H1 (cell line): ENCODE measurements at regions not wholly inside any gene's neighbourhood (a gene's known extent, or its start where the extent isn't known, plus 50 kb on each side); places are given as distances from the start of the nearest gene placed in this dataset.

Experiments used
- CTCF ChIA-PET: fragments of 300-600 bp; sonication (Branson Sonifier 250); formaldehyde crosslinking; loops from one replicate; lab custom pipeline; 2021; ENCODE audit not compliant: partially characterized antibody; lab: Charles Lee
- POLR2A ChIA-PET: fragments of 300-600 bp; sonication (Branson Sonifier 250); formaldehyde crosslinking; loops from one replicate; lab custom pipeline; 2021; ENCODE audit warnings: inconsistent platforms; ENCODE audit not compliant: partially characterized antibody; lab: Charles Lee
- DNase-seq, 2 experiments: peaks; one replicate each; pipeline versions ENCODE4 v3.0.0 to v3.0.0-alpha.2; 2010 to 2022; ENCODE audit warnings: low spot score in 2 of 2, low read depth in 1 of 2, mixed read lengths in 1 of 2
- FAIRE-seq: peaks from 2 replicates; lab custom pipeline; 2011; peaks lifted over from hg19 to GRCh38; lab: Jason Lieb, UNC
- H2AFZ ChIP-seq: 2 replicates; pipeline ENCODE4 v1.8.1; 2012; ENCODE audit warnings: low read length, inconsistent platforms
- H2AK5ac ChIP-seq: 2 replicates; pipeline ENCODE4 v1.6.1; 2013; ENCODE audit warnings: low read depth, low read length
- H2BK120ac ChIP-seq: replicated peaks from 2 replicates; pipeline ENCODE3; 2013; ENCODE audit warnings: low read depth, low read length, inconsistent platforms
- H2BK12ac ChIP-seq: 2 replicates; pipeline ENCODE4 v1.6.1; 2013; ENCODE audit warnings: low read depth, low read length
- H2BK15ac ChIP-seq: 2 replicates; pipeline ENCODE4 v1.6.1; 2013; ENCODE audit warnings: low read length
- H2BK20ac ChIP-seq: 2 replicates; pipeline ENCODE4 v1.6.1; 2013; ENCODE audit warnings: low read length
- H2BK5ac ChIP-seq: 2 replicates; pipeline ENCODE4 v1.6.1; 2013; ENCODE audit warnings: low read depth, low read length
- H3K14ac ChIP-seq: 2 replicates; pipeline ENCODE4 v1.6.1; 2013; ENCODE audit warnings: inconsistent platforms; ENCODE audit not compliant: insufficient read length
- H3K18ac ChIP-seq: 2 replicates; pipeline ENCODE4 v1.6.1; 2013; ENCODE audit warnings: low read length; ENCODE audit errors: extremely low read depth
- H3K23ac ChIP-seq: 2 replicates; pipeline ENCODE4 v1.6.1; 2013; ENCODE audit warnings: inconsistent platforms; ENCODE audit not compliant: insufficient read length
- H3K23me2 ChIP-seq: 2 replicates; pipeline ENCODE4 v1.6.1; 2013; ENCODE audit warnings: low read depth, low read length
- H3K27ac ChIP-seq: 2 replicates; pipeline ENCODE4 v1.6.1; 2011; ENCODE audit warnings: low read depth, low read length, inconsistent platforms
- H3K27me3 ChIP-seq, 4 experiments: replicated peaks in 1 of 4; 1 replicate in 1 of 4; 2 replicates in 3 of 4; pipeline versions ENCODE4 v1.6.1 to v1.8.1; 2011 to 2013; ENCODE audit warnings: low read length in 3 of 4, mild to moderate bottlenecking in 3 of 4, inconsistent platforms in 2 of 4, mixed read lengths in 2 of 4, moderate library complexity in 1 of 4; ENCODE audit not compliant: control insufficient read depth in 3 of 4, insufficient read depth in 3 of 4; ENCODE audit errors: extremely low read depth in 1 of 4
- H3K36me3 ChIP-seq, 4 experiments: 2 replicates each; pipeline versions ENCODE4 v1.6.1 to v1.8.1; 2011 to 2013; ENCODE audit warnings: mild to moderate bottlenecking in 4 of 4, low read length in 3 of 4, moderate library complexity in 2 of 4, control low read depth in 1 of 4, inconsistent platforms in 1 of 4; ENCODE audit not compliant: insufficient read depth in 4 of 4, control insufficient read depth in 2 of 4
- H3K4ac ChIP-seq: replicated peaks from 2 replicates; pipeline ENCODE3; 2013; ENCODE audit warnings: low read length, low read depth, mixed read lengths, inconsistent platforms; ENCODE audit not compliant: insufficient read length
- H3K4me1 ChIP-seq, 4 experiments: replicated peaks in 1 of 4; 1 replicate in 1 of 4; 2 replicates in 3 of 4; pipeline versions ENCODE4 v1.6.1 to v1.8.1; 2011 to 2013; ENCODE audit warnings: low read length in 3 of 4, inconsistent platforms in 2 of 4, mixed read lengths in 1 of 4; ENCODE audit not compliant: insufficient read depth in 4 of 4, control insufficient read depth in 3 of 4
- H3K4me2 ChIP-seq, 2 experiments: 2 replicates each; pipeline versions ENCODE4 v1.6.1 to v1.8.1; 2011 to 2013; ENCODE audit warnings: low read depth in 2 of 2, low read length in 2 of 2, control low read depth in 1 of 2, inconsistent platforms in 1 of 2, mild to moderate bottlenecking in 1 of 2; ENCODE audit not compliant: insufficient read depth in 1 of 2
- H3K4me3 ChIP-seq, 4 experiments: fragments of 200-600, 300-600 bp in 1 of 4; sonication (generic), shearing (Covaris generic), sonication (Bioruptor Twin) in 1 of 4; 2 replicates each; pipeline versions ENCODE4 v1.5.1 to v1.8.1; 2011 to 2016; ENCODE audit warnings: low read length in 4 of 4, low read depth in 3 of 4, control low read depth in 2 of 4, inconsistent platforms in 2 of 4, mild to moderate bottlenecking in 2 of 4, mixed read lengths in 1 of 4, moderate library complexity in 1 of 4; ENCODE audit not compliant: insufficient read depth in 2 of 4; ENCODE audit errors: extremely low read depth in 1 of 4
- H3K56ac ChIP-seq: replicated peaks from 2 replicates; pipeline ENCODE3; 2013; ENCODE audit warnings: low read depth, mild to moderate bottlenecking, mixed read lengths, low read length, inconsistent platforms; ENCODE audit not compliant: insufficient read length
- H3K79me1 ChIP-seq: 2 replicates; pipeline ENCODE4 v1.6.1; 2013; ENCODE audit warnings: low read depth, low read length, control low read depth
- H3K79me2 ChIP-seq, 2 experiments: 2 replicates each; pipeline versions ENCODE4 v1.6.1 to v1.8.1; 2012 to 2013; ENCODE audit warnings: low read length in 2 of 2, mild to moderate bottlenecking in 2 of 2, inconsistent platforms in 1 of 2; ENCODE audit not compliant: insufficient read depth in 2 of 2, control insufficient read depth in 1 of 2
- H3K9ac ChIP-seq, 4 experiments: replicated peaks in 1 of 4; 1 replicate in 1 of 4; 2 replicates in 3 of 4; pipeline versions ENCODE4 v1.6.1 to v1.8.1; 2011 to 2013; ENCODE audit warnings: low read depth in 3 of 4, low read length in 3 of 4, control low read depth in 2 of 4, mild to moderate bottlenecking in 2 of 4, moderate library complexity in 2 of 4, inconsistent platforms in 1 of 4; ENCODE audit errors: extremely low read depth in 1 of 4
- H3K9me3 ChIP-seq, 2 experiments: 2 replicates each; pipeline versions ENCODE4 v1.6.1 to v1.8.1; 2012 to 2013; ENCODE audit warnings: mild to moderate bottlenecking in 2 of 2, moderate library complexity in 2 of 2, control low read depth in 1 of 2, inconsistent platforms in 1 of 2, low read depth in 1 of 2, low read length in 1 of 2, mixed read lengths in 1 of 2; ENCODE audit not compliant: insufficient read depth in 2 of 2
- H4K20me1 ChIP-seq, 2 experiments: replicated peaks in 1 of 2; 2 replicates each; pipeline versions ENCODE3 to v1.8.1; 2011 to 2013; ENCODE audit warnings: inconsistent platforms in 2 of 2, low read length in 2 of 2, mild to moderate bottlenecking in 1 of 2; ENCODE audit not compliant: insufficient read depth in 2 of 2, control insufficient read depth in 1 of 2
- H4K5ac ChIP-seq: 2 replicates; pipeline ENCODE4 v1.6.1; 2013; ENCODE audit warnings: low read length, low read depth, mixed read lengths, inconsistent platforms; ENCODE audit not compliant: insufficient read length
- H4K8ac ChIP-seq: 2 replicates; pipeline ENCODE4 v1.8.0; 2013; ENCODE audit warnings: mild to moderate bottlenecking, moderate library complexity, low read length, inconsistent platforms; ENCODE audit not compliant: insufficient read depth; ENCODE audit errors: extremely low read depth
- H4K91ac ChIP-seq: replicated peaks from 2 replicates; pipeline ENCODE3; 2013; ENCODE audit warnings: low read length, mixed read lengths, inconsistent platforms; ENCODE audit not compliant: insufficient read length
- BRCA1 ChIP-seq: IDR thresholded peaks from 2 replicates; pipeline ENCODE4 v1.6.1; 2012; ENCODE audit warnings: low read depth, low read length, improper control_type of control experiment
- CTBP2 ChIP-seq: IDR thresholded peaks from 2 replicates; pipeline ENCODE4 v1.7.0; 2011; ENCODE audit warnings: borderline replicate concordance, mild to moderate bottlenecking, moderate library complexity, mixed read lengths, low read length; ENCODE audit not compliant: insufficient read depth, insufficient read length
- EGR1 ChIP-seq: IDR thresholded peaks from 2 replicates; pipeline ENCODE4 v1.6.1; 2011; ENCODE audit warnings: low read depth, low read length, borderline replicate concordance
- JUND ChIP-seq: IDR thresholded peaks from 2 replicates; pipeline ENCODE4 v1.6.1; 2011; ENCODE audit warnings: mild to moderate bottlenecking, improper control_type of control experiment, low read length
- KDM4A ChIP-seq: IDR thresholded peaks from one replicate; pipeline ENCODE4 v1.7.1; 2012; ENCODE audit warnings: low read depth, mild to moderate bottlenecking, moderate library complexity, low read length, inconsistent platforms; ENCODE audit not compliant: severe bottlenecking
- POU5F1 ChIP-seq: IDR thresholded peaks from 2 replicates; pipeline ENCODE4 v1.6.1; 2011; ENCODE audit warnings: low read depth, mild to moderate bottlenecking, low read length, moderate library complexity
- RBBP5 ChIP-seq: IDR thresholded peaks from 2 replicates; pipeline ENCODE4 v1.7.1; 2012; ENCODE audit warnings: low read depth, mild to moderate bottlenecking, inconsistent platforms, low read length, moderate library complexity, borderline replicate concordance
- SP2 ChIP-seq: IDR thresholded peaks from 2 replicates; pipeline ENCODE4 v1.6.1; 2012; ENCODE audit warnings: mild to moderate bottlenecking, low read length, inconsistent platforms
- SP4 ChIP-seq: IDR thresholded peaks from 2 replicates; pipeline ENCODE4 v1.6.1; 2012; ENCODE audit warnings: low read length, inconsistent platforms
- SRF ChIP-seq: IDR thresholded peaks from 2 replicates; pipeline ENCODE4 v1.6.1; 2011; ENCODE audit warnings: mild to moderate bottlenecking, low read depth, low read length, moderate library complexity
- SUZ12 ChIP-seq: fragments of 200-600 bp; sonication (generic); IDR thresholded peaks from 2 replicates; pipeline ENCODE4 v1.6.1; 2012; ENCODE audit warnings: mild to moderate bottlenecking, inconsistent platforms, low read length, moderate library complexity, mixed read lengths
- TAF1 ChIP-seq: IDR thresholded peaks from 2 replicates; pipeline ENCODE4 v1.6.1; 2011; ENCODE audit warnings: mild to moderate bottlenecking, low read depth, low read length
- TEAD4 ChIP-seq: IDR thresholded peaks from 2 replicates; pipeline ENCODE4 v1.6.1; 2012; ENCODE audit warnings: low read depth, low read length, inconsistent platforms, mixed read lengths
- whole genome bisulfite sequencing, 2 experiments: shearing (Covaris generic) in 1 of 2; methylation state at CpG; one replicate each; pipeline versions ENCODE4 v1.1.6 to v1.1.7; 2013 to 2015; ENCODE audit warnings: low lambda C conversion rate in 2 of 2, mixed read lengths in 2 of 2, inconsistent platforms in 1 of 2, low coverage in 1 of 2, missing lambda C conversion rate in 1 of 2; ENCODE audit not compliant: insufficient replicate concordance in 2 of 2, insufficient coverage in 1 of 2, insufficient read length in 1 of 2; ENCODE audit errors: extremely low coverage in 1 of 2, missing lambda C conversion rate in 1 of 2; 5-methylcytosine and 5-hydroxymethylcytosine counted together
- TF ChIP-seq, protein P1 (sequence below): IDR thresholded peaks from 2 replicates; pipeline ENCODE4 v1.6.1; 2011; ENCODE audit warnings: low read length, improper control_type of control experiment

GRCh38 chr5:3987867-3988266, 392.2 kb downstream of the IRX1 start:
- H3K4me1 ChIP-seq, result no peaks in the 10 kb centered on the region
- no peak overlapping the region for H4K5ac ChIP-seq
- H2AK5ac ChIP-seq, result no peak overlapping the region
- H3K27ac ChIP-seq, result no peak overlapping the region
- no peak for FAIRE-seq
- no peak overlapping the region for H3K18ac ChIP-seq
- POLR2A ChIA-PET, result no interaction called here
- no peak overlapping the region for H2AFZ ChIP-seq
- no peak overlapping the region for H4K91ac ChIP-seq
- no peaks in the 10 kb centered on the region for H3K27me3 ChIP-seq
- no peak for DNase-seq
- no peaks in the 10 kb centered on the region for H3K36me3 ChIP-seq
- CTCF ChIA-PET, result no interaction called here
- no peak overlapping the region for H2BK120ac ChIP-seq
- no peak overlapping the region for H3K4me3 ChIP-seq
- H4K20me1 ChIP-seq, result no peaks in the 10 kb centered on the region
- no peak overlapping the region for H4K8ac ChIP-seq
- no peak overlapping the region for H2BK15ac ChIP-seq
- H3K9me3 ChIP-seq, result peaks cover 3 to 7% of the 10 kb centered on the region in 2 experiments; a peak in 3 of 4 replicates
- H3K79me2 ChIP-seq, result no peaks in the 10 kb centered on the region
- H3K4me2 ChIP-seq, result no peak overlapping the region
- no peak overlapping the region for H3K9ac ChIP-seq
- H3K14ac ChIP-seq, result no peak overlapping the region
- H3K79me1 ChIP-seq, result no peaks in the 10 kb centered on the region
- no peak overlapping the region for H3K23ac ChIP-seq
- no peak overlapping the region for H3K4ac ChIP-seq
- no peak overlapping the region for H3K56ac ChIP-seq
- no peak overlapping the region for H2BK20ac ChIP-seq
- 96% methylated on average over 3 of the region's 4 CpGs; no CpG with 5 or more reads in 1 of the 2 experiments for WGBS, 2 experiments
- H3K23me2 ChIP-seq, result no peaks in the 10 kb centered on the region
- H2BK5ac ChIP-seq, result no peak overlapping the region
- no peak overlapping the region for H2BK12ac ChIP-seq
- no peak for TF ChIP-seq SP4
- no peak for TF ChIP-seq TEAD4
- no peak for TF ChIP-seq EGR1
- no peak for TF ChIP-seq SP2
- TF ChIP-seq CTBP2, result no peak
- TF ChIP-seq POU5F1, result no peak
- no peak for TF ChIP-seq SUZ12
- no peak for TF ChIP-seq JUND
- no peak for TF ChIP-seq KDM4A
- no peak for TF ChIP-seq BRCA1
- no peak for TF ChIP-seq SRF
- no peak for TF ChIP-seq RBBP5
- TF ChIP-seq, protein P1, sequence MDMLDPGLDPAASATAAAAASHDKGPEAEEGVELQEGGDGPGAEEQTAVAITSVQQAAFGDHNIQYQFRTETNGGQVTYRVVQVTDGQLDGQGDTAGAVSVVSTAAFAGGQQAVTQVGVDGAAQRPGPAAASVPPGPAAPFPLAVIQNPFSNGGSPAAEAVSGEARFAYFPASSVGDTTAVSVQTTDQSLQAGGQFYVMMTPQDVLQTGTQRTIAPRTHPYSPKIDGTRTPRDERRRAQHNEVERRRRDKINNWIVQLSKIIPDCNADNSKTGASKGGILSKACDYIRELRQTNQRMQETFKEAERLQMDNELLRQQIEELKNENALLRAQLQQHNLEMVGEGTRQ, result no peak
- no peak for TF ChIP-seq TAF1
